Ovary (tissue), 3 donors: ENCODE measurements at regions not wholly inside any gene's neighbourhood (a gene's known extent, or its start where the extent isn't known, plus 50 kb on each side); places are given as distances from the start of the nearest gene placed in this dataset.

Experiments
- EP300 ChIP-seq: sonication (generic); formaldehyde crosslinking; IDR thresholded peaks from one replicate; pipeline ENCODE4 v1.6.1; 2017; ENCODE audit warnings: antibody characterized with exemption
- POLR2A ChIP-seq: fragments of 450-650 bp; IDR thresholded peaks from one replicate; pipeline ENCODE4 v1.6.1; 2017; ENCODE audit warnings: antibody characterized with exemption, mild to moderate bottlenecking, moderate library complexity
- TF ChIP-seq, protein P1 (sequence below), 3 donors: fragments of 450-650 bp in 2 of 3; fragments of 200-600 bp in 1 of 3; IDR thresholded peaks; one replicate each; pipeline versions ENCODE4 v1.5.1 to v1.8.0; 2016 to 2022; ENCODE audit warnings: antibody characterized with exemption in 3 of 3, mild to moderate bottlenecking in 1 of 3
- donor health status: DM: no; HTN: no; CAD: no.

DNA sequence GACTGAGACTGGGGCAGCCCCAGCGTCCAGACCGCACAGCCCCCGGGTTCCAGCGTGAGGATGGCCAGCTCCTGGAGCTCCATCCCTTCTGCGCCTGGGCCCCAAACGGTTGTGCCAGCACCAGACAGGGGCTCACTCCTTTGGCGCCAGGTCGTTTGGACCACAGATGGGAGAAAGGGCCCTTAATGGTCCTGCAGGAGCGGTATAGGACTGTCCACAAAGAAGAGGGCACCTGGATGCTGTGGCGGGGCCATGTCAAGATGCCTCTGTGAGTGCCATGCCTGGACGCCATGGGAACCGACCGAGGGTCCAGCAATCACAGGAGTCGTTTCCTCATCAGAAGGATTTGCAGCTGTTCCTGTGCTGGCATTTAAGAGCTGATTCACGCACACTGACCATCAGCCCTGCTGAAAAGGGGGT is 82.7 kb downstream of the DLL1 start:
- TF ChIP-seq, protein P1, sequence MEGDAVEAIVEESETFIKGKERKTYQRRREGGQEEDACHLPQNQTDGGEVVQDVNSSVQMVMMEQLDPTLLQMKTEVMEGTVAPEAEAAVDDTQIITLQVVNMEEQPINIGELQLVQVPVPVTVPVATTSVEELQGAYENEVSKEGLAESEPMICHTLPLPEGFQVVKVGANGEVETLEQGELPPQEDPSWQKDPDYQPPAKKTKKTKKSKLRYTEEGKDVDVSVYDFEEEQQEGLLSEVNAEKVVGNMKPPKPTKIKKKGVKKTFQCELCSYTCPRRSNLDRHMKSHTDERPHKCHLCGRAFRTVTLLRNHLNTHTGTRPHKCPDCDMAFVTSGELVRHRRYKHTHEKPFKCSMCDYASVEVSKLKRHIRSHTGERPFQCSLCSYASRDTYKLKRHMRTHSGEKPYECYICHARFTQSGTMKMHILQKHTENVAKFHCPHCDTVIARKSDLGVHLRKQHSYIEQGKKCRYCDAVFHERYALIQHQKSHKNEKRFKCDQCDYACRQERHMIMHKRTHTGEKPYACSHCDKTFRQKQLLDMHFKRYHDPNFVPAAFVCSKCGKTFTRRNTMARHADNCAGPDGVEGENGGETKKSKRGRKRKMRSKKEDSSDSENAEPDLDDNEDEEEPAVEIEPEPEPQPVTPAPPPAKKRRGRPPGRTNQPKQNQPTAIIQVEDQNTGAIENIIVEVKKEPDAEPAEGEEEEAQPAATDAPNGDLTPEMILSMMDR (IDR thresholded peaks at IDR 0.05), result no peak
- TF ChIP-seq POLR2A, result no peak
- no peak for TF ChIP-seq EP300
